HEK293T (cell line): ENCODE measurements at regions not wholly inside any gene's neighbourhood (a gene's known extent, or its start where the extent isn't known, plus 50 kb on each side); places are given as distances from the start of the nearest gene placed in this dataset.

Experiments
- ARNT ChIP-seq: fragments of 450-650 bp; IDR thresholded peaks from 2 replicates; pipeline ENCODE4 v1.6.1; 2017; ENCODE audit warnings: mild to moderate bottlenecking
- BHLHE40 ChIP-seq: fragments of 450-650 bp; IDR thresholded peaks from 2 replicates; pipeline ENCODE4 v1.6.1; 2016; ENCODE audit warnings: mild to moderate bottlenecking, moderate library complexity, borderline replicate concordance
- ELF4 ChIP-seq: fragments of 450-650 bp; IDR thresholded peaks from 2 replicates; pipeline ENCODE4 v1.6.1; 2017; ENCODE audit warnings: antibody characterized with exemption
- FOXA1 ChIP-seq: fragments of 450-650 bp; IDR thresholded peaks from 2 replicates; pipeline ENCODE4 v1.6.1; 2016; ENCODE audit warnings: mild to moderate bottlenecking
- FOXK2 ChIP-seq: fragments of 450-650 bp; IDR thresholded peaks from 2 replicates; pipeline ENCODE4 v1.6.1; 2016; ENCODE audit warnings: mild to moderate bottlenecking
- FOXM1 ChIP-seq: fragments of 450-650 bp; IDR thresholded peaks from 2 replicates; pipeline ENCODE4 v1.6.1; 2017; ENCODE audit warnings: mild to moderate bottlenecking, borderline replicate concordance
- HDGF ChIP-seq: fragments of 450-650 bp; IDR thresholded peaks from 2 replicates; pipeline ENCODE4 v1.6.1; 2017; ENCODE audit warnings: antibody characterized with exemption, borderline replicate concordance
- L3MBTL2 ChIP-seq: fragments of 450-650 bp; conservative IDR thresholded peaks from 2 replicates; pipeline ENCODE4 v1.6.1; 2016; ENCODE audit warnings: mild to moderate bottlenecking
- LEF1 ChIP-seq: fragments of 450-650 bp; IDR thresholded peaks from 2 replicates; pipeline ENCODE4 v1.6.1; 2017; ENCODE audit warnings: mild to moderate bottlenecking, borderline replicate concordance
- SP1 ChIP-seq: fragments of 450-650 bp; IDR thresholded peaks from 2 replicates; pipeline ENCODE4 v1.6.1; 2017
- SUZ12 ChIP-seq: fragments of 450-650 bp; IDR thresholded peaks from 2 replicates; pipeline ENCODE4 v1.6.1; 2016; ENCODE audit warnings: mild to moderate bottlenecking
- ZNF384 ChIP-seq: fragments of 450-650 bp; IDR thresholded peaks from 2 replicates; pipeline ENCODE4 v1.6.1; 2016
- TF ChIP-seq, protein P1 (sequence below): fragments of 450-650 bp; IDR thresholded peaks from 2 replicates; pipeline ENCODE4 v1.6.1; 2016

- TF ChIP-seq FOXM1 (no peak), FOXA1 (no peak), ZNF384 (no peak), BHLHE40 (no peak), ARNT (no peak), L3MBTL2 (no peak), LEF1 (no peak), SUZ12 (no peak), SP1 (no peak), ELF4 (no peak), FOXK2 (no peak), HDGF (no peak)
- TF ChIP-seq, protein P1, sequence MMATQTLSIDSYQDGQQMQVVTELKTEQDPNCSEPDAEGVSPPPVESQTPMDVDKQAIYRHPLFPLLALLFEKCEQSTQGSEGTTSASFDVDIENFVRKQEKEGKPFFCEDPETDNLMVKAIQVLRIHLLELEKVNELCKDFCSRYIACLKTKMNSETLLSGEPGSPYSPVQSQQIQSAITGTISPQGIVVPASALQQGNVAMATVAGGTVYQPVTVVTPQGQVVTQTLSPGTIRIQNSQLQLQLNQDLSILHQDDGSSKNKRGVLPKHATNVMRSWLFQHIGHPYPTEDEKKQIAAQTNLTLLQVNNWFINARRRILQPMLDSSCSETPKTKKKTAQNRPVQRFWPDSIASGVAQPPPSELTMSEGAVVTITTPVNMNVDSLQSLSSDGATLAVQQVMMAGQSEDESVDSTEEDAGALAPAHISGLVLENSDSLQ = no peak
Measured at GRCh38 chr15:39157882-39158281, 423.0 kb upstream of the THBS1 start.
